ENCODE measurements at regions not wholly inside any gene's neighbourhood (a gene's known extent, or its start where the extent isn't known, plus 50 kb on each side); places are given as distances from the start of the nearest gene placed in this dataset.

GRCh38 chr2:226227341-226227740, 572.3 kb downstream of the IRS1 start:
- no peak for TF ChIP-seq YY1 (IDR thresholded peaks at IDR 0.05; ENCODE audit: insufficient read depth, insufficient read length)
- no peak for TF ChIP-seq ZNF274 (IDR thresholded peaks at IDR 0.05; ENCODE audit: low read depth, low read length)
- no peak for TF ChIP-seq SUZ12 (IDR thresholded peaks at IDR 0.05; ENCODE audit: extremely low read depth, insufficient read depth, insufficient read length)
